Ectodermal cell (in vitro differentiated cells): ENCODE measurements at regions not wholly inside any gene's neighbourhood (a gene's known extent, or its start where the extent isn't known, plus 50 kb on each side); places are given as distances from the start of the nearest gene placed in this dataset.

Experiments
- H3K27ac ChIP-seq: 2 replicates; pipeline ENCODE4 v1.7.0; 2013; ENCODE audit warnings: mild to moderate bottlenecking, low read depth, low read length; ENCODE audit not compliant: insufficient read depth, poor library complexity, severe bottlenecking
- H3K27me3 ChIP-seq: 2 replicates; pipeline ENCODE4 v1.7.0; 2013; ENCODE audit warnings: mild to moderate bottlenecking, low read length; ENCODE audit not compliant: insufficient read depth, control insufficient read depth, poor library complexity, severe bottlenecking
- H3K36me3 ChIP-seq: one replicate; pipeline ENCODE4 v1.7.0; 2013; ENCODE audit warnings: low read length; ENCODE audit not compliant: control insufficient read depth, insufficient read depth
- H3K4me1 ChIP-seq: one replicate; pipeline ENCODE4 v1.7.0; 2013; ENCODE audit warnings: low read length; ENCODE audit not compliant: control insufficient read depth, insufficient read depth
- H3K4me3 ChIP-seq: 2 replicates; pipeline ENCODE4 v1.7.0; 2013; ENCODE audit warnings: low read depth, low read length, control low read depth; ENCODE audit not compliant: insufficient read depth
- H3K9me3 ChIP-seq: 2 replicates; pipeline ENCODE4 v1.7.0; 2013; ENCODE audit warnings: mild to moderate bottlenecking, low read length, moderate library complexity; ENCODE audit not compliant: control insufficient read depth
- WGBS, 2 experiments: methylation state at CpG; one replicate each; pipeline ENCODE4 v1.1.7; 2013; ENCODE audit warnings: missing lambda C conversion rate in 2 of 2; 5-methylcytosine and 5-hydroxymethylcytosine counted together

DNA sequence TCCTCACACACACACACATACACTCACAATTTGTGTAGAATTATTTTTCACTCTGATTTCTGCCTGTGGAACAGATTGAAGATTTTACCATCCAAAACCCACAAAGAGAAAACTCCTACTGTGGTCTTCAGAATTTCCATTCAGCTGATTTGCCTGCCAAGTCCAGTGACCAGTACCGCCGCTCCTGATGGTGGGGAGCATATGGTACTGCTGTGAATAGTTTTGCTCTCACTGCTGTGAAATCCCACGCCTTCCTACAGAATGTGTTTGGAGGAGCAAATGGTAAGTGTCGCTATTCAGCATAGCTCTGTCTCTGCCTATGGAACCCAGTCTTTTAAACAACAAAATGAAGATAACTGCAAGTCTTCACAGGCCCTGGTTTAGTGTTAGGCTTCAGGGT, 629.5 kb downstream of the LMO4 start:
- H3K27ac ChIP-seq = no peak overlapping the region

DNA sequence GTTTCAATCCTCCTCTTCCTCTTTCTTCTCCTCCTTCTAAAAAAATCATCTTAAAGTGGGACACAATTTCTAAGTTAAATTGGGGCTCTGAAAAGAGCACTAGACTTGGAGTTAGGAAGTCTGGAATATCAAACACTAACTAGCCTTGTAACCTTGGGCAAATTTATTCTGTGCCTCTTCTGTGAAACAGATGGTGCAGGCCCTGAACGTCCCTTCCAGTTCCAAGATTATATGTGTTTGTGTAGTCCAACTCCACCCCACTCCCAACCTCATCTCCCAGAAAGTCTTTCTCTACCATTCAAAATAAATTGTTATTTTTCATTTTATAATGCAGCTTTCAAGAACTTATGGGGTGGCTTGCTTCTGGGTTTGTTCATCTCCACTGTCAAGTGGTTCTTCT, 630.0 kb downstream of the LMO4 start:
- Histone ChIP-seq H3K4me3 (no peak overlapping the region), H3K27ac (no peak overlapping the region), H3K4me1 (no peaks in the 10 kb centered on the region), H3K36me3 (no peaks in the 10 kb centered on the region), H3K9me3 (no peaks in the 10 kb centered on the region), H3K27me3 (no peaks in the 10 kb centered on the region)
- 100% methylated on average over 1 of the region's 1 CpG for WGBS, 2 experiments

More for the DNA sequence above, 629.5 kb downstream of the LMO4 start:
- Histone ChIP-seq H3K36me3 (no peaks in the 10 kb centered on the region), H3K4me1 (no peaks in the 10 kb centered on the region), H3K27me3 (no peaks in the 10 kb centered on the region), H3K9me3 (no peaks in the 10 kb centered on the region), H3K4me3 (no peak overlapping the region)
- WGBS, 2 experiments = 81 to 87% methylated on average over 4 of the region's 4 CpGs

DNA sequence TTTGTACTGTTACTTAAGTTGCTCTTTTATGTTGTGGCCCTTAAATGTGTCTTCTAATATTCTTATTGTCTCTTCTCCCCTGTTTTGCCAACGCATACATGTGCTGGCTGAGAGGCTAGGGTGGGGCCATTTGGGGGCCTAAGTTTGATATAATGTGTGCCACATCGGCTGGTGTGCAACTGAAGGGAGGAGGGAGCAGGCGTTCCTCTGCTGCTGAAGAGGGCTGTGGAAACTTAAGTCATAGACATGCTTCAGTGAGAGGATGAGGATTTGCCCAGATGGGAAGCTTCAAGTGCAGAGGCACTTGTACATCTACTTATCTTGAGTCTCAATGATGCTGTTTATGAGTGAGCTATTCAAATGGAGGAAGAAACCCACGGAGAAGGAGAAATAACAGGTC, 630.6 kb downstream of the LMO4 start:
- no peaks in the 10 kb centered on the region for H3K9me3 ChIP-seq
- H3K4me3 ChIP-seq = no peak overlapping the region
- WGBS, 2 experiments = 92 to 95% methylated on average over 4 of the region's 4 CpGs
- no peaks in the 10 kb centered on the region for H3K4me1 ChIP-seq
- no peak overlapping the region for H3K27ac ChIP-seq
- H3K36me3 ChIP-seq = no peaks in the 10 kb centered on the region
- no peaks in the 10 kb centered on the region for H3K27me3 ChIP-seq

DNA sequence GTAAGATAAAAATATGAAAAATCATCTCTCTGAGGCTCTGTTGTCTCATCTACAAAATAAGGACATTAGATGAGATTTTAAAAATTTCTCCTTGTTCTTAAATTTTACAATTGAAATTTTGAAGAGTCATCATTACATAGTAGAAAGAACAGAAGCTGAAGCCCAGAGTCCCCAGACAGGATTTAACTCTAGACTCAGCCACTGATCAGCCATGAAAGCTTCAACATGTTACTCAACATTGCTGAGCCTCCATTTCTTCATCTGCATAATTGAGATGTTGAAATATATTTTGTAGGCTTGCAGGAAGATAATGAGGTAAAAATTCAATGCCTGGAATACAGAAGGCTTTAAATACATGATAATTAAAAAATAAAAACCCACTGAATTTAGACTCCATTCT, 633.3 kb downstream of the LMO4 start:
- Histone ChIP-seq H3K27me3 (no peaks in the 10 kb centered on the region), H3K9me3 (no peaks in the 10 kb centered on the region), H3K27ac (no peak overlapping the region), H3K4me3 (no peak overlapping the region), H3K4me1 (no peaks in the 10 kb centered on the region), H3K36me3 (no peaks in the 10 kb centered on the region)

DNA sequence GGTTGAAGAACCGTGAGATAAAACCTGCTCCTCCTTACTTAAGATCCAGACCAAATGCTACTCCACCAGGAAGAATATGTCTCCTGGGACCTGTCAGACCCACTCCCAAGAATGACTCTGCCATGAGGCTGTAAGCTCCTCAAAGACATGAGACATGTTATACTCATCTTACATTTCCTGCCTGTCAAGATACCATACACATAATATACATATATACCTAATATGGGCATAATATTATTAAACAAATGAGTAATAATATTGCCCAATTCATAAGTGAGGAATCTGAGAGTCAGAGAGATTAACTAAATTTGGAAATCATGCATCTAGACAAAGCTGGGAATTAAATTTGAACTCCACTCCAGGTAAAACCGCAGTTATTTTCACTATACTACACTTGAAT, 634.9 kb downstream of the LMO4 start:
- Histone ChIP-seq H3K27me3 (no peaks in the 10 kb centered on the region), H3K36me3 (no peaks in the 10 kb centered on the region), H3K4me1 (peaks cover 4% of the 10 kb centered on the region), H3K9me3 (no peaks in the 10 kb centered on the region), H3K27ac (no peak overlapping the region), H3K4me3 (no peak overlapping the region)
- WGBS, 2 experiments = 72% methylated on average over 2 of the region's 2 CpGs

DNA sequence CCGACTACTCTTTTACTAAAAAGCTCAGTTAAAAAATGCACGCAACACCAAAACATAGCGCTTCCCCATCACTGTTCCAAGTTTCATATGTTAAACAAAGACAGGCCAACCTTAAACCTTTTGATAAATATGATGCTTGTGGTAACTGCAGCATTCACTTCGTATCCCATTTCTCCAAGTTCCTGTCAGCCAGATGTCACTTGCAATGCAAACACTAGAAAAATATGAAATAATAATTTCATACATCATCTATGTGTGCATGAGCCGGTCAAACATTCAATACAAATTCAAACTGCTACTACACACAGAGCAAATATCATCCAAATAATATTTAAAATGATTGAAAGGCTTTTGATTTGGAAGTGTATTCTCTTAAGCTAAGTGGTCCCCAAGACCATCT, 636.5 kb downstream of the LMO4 start:
- Histone ChIP-seq H3K27me3 (no peaks in the 10 kb centered on the region), H3K4me3 (no peak overlapping the region), H3K27ac (no peak overlapping the region), H3K9me3 (no peaks in the 10 kb centered on the region), H3K4me1 (peaks cover 7% of the 10 kb centered on the region), H3K36me3 (no peaks in the 10 kb centered on the region)
- 97 to 100% methylated on average over 3 to 4 of the region's 5 CpGs for WGBS, 2 experiments

DNA sequence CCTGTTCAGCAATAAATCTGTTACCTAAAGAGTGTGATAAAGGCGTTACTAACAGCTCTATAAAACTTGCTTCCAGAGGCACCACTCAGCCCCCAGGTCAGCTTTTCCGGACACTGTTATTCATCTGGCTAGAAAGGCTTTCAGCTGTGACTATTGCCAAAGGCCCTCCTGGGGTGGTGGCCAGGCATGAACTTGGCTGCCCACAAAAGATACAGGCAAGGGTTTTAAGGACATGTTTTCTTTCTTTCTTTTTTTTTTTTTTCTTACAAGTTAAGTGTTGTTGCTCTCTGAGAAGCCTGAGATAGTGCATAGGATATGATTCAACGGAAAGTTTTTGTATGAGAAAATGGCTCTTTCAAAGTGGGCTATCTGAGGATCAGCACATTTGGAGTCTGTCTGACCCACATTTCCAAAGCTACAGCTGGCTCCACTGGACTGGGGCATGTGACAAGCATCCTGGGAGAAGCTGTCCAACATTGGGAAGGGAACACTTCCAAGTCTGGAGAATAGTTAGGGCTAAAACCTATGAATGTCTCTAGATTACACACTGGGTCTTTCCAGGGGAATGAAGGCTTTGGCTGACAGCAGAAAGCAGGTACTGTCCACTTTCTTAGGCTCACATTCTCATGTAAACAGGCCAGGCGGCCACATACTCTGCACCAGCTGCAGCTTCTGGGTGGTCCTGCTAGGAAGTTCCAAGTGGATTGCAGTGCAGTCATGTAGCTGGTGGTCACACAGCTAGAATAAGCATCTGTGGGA, 639.7 kb downstream of the LMO4 start:
- whole genome bisulfite sequencing, 2 experiments = 51 to 67% methylated on average over 4 of the region's 4 CpGs
- Histone ChIP-seq H3K4me3 (no peak overlapping the region), H3K4me1 (peaks cover 16% of the 10 kb centered on the region), H3K27ac (no peak overlapping the region), H3K36me3 (no peaks in the 10 kb centered on the region), H3K9me3 (no peaks in the 10 kb centered on the region), H3K27me3 (no peaks in the 10 kb centered on the region)

DNA sequence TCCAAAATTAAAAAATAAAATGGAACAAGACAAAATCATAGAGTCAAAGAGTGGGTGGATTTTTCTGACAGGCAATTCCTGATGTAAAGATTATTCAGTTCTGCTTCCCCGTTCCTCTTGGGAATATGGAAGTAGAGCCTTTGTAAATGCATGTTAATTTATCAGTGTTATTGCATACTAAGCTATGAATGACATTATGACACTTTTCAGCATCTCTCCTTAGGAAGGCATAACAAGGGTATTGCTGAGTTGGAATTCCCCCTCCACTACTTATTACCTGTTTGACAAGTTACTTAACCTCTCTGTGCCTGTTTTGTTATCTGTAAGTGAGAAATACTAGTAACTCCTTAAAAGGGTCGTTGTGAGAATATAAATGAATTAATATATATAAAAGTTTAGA, 640.4 kb downstream of the LMO4 start:
- Histone ChIP-seq H3K4me1 (peaks cover 16% of the 10 kb centered on the region), H3K27ac (no peak overlapping the region), H3K4me3 (no peak overlapping the region), H3K36me3 (no peaks in the 10 kb centered on the region), H3K27me3 (no peaks in the 10 kb centered on the region), H3K9me3 (no peaks in the 10 kb centered on the region)
- 88% methylated on average over 1 of the region's 2 CpGs; no CpG with 5 or more reads in 1 of the 2 experiments for WGBS, 2 experiments

DNA sequence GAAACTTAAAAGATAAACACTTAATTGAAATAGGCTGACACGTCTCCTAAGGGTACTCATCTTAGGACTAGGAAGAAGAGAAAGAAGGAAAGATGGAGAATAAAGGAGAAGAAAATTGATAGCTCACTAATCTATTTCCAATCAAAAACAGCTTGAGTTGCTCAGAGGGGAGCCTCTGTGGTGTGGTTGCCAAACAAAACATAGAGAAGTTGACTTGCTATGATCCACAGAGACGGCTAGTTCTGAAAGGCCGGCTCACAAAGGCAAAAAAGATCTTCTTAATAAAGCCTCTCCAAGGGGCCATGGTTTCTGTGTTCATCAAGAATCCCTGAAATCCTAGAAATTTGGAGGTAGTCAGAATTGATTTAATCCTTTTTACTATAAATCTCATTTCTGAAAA, 644.1 kb downstream of the LMO4 start:
- no peak overlapping the region for H3K27ac ChIP-seq
- no peak overlapping the region for H3K4me3 ChIP-seq
- 26 to 47% methylated on average over 2 to 3 of the region's 3 CpGs for WGBS, 2 experiments
- H3K36me3 ChIP-seq = no peaks in the 10 kb centered on the region
- H3K4me1 ChIP-seq = peaks cover 16% of the 10 kb centered on the region
- H3K27me3 ChIP-seq = no peaks in the 10 kb centered on the region
- H3K9me3 ChIP-seq = no peaks in the 10 kb centered on the region

DNA sequence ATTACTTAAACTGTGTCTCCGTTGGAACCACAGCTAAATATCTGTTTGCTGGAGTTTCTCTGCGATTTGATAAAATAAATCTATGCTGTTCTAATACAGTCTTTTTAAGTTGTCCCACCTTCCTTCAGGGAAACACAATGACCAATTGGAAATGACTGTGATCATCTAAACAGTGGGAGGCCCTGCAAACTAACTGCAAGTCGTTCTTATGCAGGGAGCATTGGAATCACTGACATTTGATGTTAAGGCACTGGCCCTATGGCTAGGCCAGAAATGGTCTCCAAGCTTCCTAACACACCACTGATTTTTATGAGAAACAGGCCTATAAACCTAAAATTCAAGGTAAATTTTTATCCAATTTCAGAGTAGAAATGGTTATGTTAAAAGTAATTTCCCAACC, 645.2 kb downstream of the LMO4 start:
- H3K27ac ChIP-seq = no peak overlapping the region
- H3K36me3 ChIP-seq = no peaks in the 10 kb centered on the region
- peaks cover 9% of the 10 kb centered on the region for H3K4me1 ChIP-seq
- 52 to 71% methylated on average over 2 to 3 of the region's 3 CpGs for WGBS, 2 experiments
- H3K9me3 ChIP-seq = no peaks in the 10 kb centered on the region
- no peaks in the 10 kb centered on the region for H3K27me3 ChIP-seq
- no peak overlapping the region for H3K4me3 ChIP-seq

DNA sequence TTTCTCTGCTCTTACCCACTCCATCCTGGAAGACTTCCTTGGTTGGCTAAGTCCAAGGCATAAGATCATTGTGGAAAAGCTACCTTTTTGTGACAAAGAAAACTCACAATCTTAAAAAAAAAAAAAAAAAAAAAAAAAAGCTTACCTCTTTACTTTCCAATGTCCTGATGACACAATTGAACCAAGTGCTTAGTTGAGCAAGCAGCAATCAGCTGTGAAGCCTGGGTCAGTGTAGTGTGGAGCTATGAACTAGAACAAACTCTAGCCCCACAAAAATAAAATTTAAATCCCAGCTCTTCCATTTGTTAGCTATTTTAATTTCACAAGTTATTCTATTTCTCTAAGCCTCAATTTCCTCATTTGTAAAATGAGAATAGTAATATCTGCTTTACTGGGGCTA, 647.6 kb downstream of the LMO4 start:
- H3K27ac ChIP-seq = no peak overlapping the region
- H3K27me3 ChIP-seq = no peaks in the 10 kb centered on the region
- H3K4me1 ChIP-seq = peaks cover 9% of the 10 kb centered on the region
- no peak overlapping the region for H3K4me3 ChIP-seq
- no peaks in the 10 kb centered on the region for H3K36me3 ChIP-seq
- no peaks in the 10 kb centered on the region for H3K9me3 ChIP-seq
